Peyer's patch (tissue), 4 donors: ENCODE measurements at regions not wholly inside any gene's neighbourhood (a gene's known extent, or its start where the extent isn't known, plus 50 kb on each side); places are given as distances from the start of the nearest gene placed in this dataset.

Source experiments
- POLR2A ChIP-seq, 2 donors: fragments of 450-650 bp; IDR thresholded peaks; one replicate each; pipeline ENCODE4 v1.5.1; 2017; ENCODE audit warnings: antibody characterized with exemption in 2 of 2, mild to moderate bottlenecking in 2 of 2, moderate library complexity in 2 of 2
- TF ChIP-seq, protein P1 (sequence below), 6 experiments: fragments of 450-650 bp in 4 of 6; fragments of 200-600 bp in 2 of 6; sonication (generic) in 1 of 6; IDR thresholded peaks; one replicate each; pipeline ENCODE4 v1.5.1; 2017 to 2019; ENCODE audit warnings: antibody characterized with exemption in 6 of 6, mild to moderate bottlenecking in 3 of 6, moderate library complexity in 1 of 6

DNA sequence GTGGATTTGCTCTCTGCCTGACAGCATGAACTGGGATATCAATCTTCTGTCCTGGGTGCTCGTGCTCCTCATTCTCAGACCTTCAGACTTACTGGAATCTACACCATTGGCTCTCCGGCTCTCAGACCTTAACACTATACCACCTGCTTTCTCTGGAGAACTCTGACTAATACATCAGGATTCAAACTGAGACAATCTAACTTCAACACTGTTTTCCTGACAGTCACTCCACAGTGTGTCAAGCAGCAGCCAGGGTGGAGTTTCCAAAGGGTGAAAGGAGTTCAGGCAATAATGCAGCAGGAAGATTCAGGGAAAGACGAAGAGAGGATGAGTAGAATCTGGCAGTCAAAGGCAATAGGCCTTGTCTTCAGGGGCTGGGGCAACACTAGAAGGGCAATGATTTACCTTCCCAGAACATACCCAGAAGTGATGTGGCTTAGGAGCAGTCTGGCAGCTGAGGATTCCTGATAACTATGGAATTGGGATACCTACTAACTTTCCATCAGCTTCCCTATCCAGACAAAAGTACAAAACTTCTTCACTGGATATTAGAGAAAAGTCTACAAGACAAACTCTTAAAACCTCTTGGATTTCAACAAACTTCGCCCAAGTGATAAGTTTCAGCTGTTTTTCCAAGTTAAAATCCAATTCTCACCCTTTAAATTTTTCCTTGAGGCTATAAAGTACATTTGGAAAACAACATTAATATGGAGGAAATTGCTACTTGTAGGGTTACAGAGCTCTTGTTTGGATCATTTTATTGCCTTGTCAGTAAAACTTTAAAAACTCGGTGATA, 58.4 kb upstream of the SLIT2 start:
- TF ChIP-seq, protein P1, sequence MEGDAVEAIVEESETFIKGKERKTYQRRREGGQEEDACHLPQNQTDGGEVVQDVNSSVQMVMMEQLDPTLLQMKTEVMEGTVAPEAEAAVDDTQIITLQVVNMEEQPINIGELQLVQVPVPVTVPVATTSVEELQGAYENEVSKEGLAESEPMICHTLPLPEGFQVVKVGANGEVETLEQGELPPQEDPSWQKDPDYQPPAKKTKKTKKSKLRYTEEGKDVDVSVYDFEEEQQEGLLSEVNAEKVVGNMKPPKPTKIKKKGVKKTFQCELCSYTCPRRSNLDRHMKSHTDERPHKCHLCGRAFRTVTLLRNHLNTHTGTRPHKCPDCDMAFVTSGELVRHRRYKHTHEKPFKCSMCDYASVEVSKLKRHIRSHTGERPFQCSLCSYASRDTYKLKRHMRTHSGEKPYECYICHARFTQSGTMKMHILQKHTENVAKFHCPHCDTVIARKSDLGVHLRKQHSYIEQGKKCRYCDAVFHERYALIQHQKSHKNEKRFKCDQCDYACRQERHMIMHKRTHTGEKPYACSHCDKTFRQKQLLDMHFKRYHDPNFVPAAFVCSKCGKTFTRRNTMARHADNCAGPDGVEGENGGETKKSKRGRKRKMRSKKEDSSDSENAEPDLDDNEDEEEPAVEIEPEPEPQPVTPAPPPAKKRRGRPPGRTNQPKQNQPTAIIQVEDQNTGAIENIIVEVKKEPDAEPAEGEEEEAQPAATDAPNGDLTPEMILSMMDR (IDR thresholded peaks at IDR 0.05), result no peak
- no peak for TF ChIP-seq POLR2A (IDR thresholded peaks at IDR 0.05)
